WTC11 (cell line): ENCODE measurements at regions not wholly inside any gene's neighbourhood (a gene's known extent, or its start where the extent isn't known, plus 50 kb on each side); places are given as distances from the start of the nearest gene placed in this dataset.

Experiments
- ATAC-seq: fragments of 200-7000 bp; cut with Tn5 transposase; 2 replicates; pipeline ENCODE4 v1.10.0; 2021; ENCODE audit warnings: mild to moderate bottlenecking, moderate library complexity
- CTCF ChIA-PET: fragments of 300-600 bp; sonication (Branson Sonifier 250); formaldehyde crosslinking; loops from one replicate; lab custom pipeline; 2021; ENCODE audit warnings: antibody characterized with exemption; lab: Charles Lee
- POLR2A ChIA-PET: fragments of 350-600 bp; sonication (Branson Sonifier 250); formaldehyde crosslinking; loops from one replicate; lab custom pipeline; 2021; ENCODE audit warnings: antibody characterized with exemption; lab: Charles Lee
- DNase-seq: peaks from one replicate; pipeline ENCODE4 v3.0.0; 2021; ENCODE audit warnings: low spot score
- H3K27ac Mint-ChIP-seq: 2 replicates; pipeline ENCODE4 v1.8.0; 2021; ENCODE audit warnings: mixed read lengths
- H3K27me3 Mint-ChIP-seq: 2 replicates; pipeline ENCODE4 v1.8.0; 2021; ENCODE audit warnings: low read depth, mild to moderate bottlenecking, moderate library complexity, mixed read lengths
- H3K36me3 Mint-ChIP-seq: 2 replicates; pipeline ENCODE4 v1.8.0; 2021; ENCODE audit warnings: mixed read lengths
- H3K4me1 Mint-ChIP-seq: 2 replicates; pipeline ENCODE4 v1.8.0; 2022; ENCODE audit warnings: mixed read lengths
- H3K4me3 Mint-ChIP-seq: 2 replicates; pipeline ENCODE4 v1.8.0; 2021; ENCODE audit warnings: mild to moderate bottlenecking, moderate library complexity, mixed read lengths
- H3K9me3 Mint-ChIP-seq: 2 replicates; pipeline ENCODE4 v1.8.0; 2021; ENCODE audit warnings: mixed read lengths
- GTF2I ChIP-seq: fragments of 250-450 bp; sonication (Bioruptor Pico); conservative IDR thresholded peaks from 2 replicates; pipeline ENCODE4 v1.4.0; 2021; ENCODE audit warnings: mild to moderate bottlenecking
- JAZF1 ChIP-seq: fragments of 250-450 bp; sonication (Bioruptor Pico); IDR thresholded peaks from 2 replicates; pipeline ENCODE4 v1.9.0; 2021; ENCODE audit warnings: moderate library complexity, mild to moderate bottlenecking, inconsistent platforms
- MXD4 ChIP-seq: fragments of 250-450 bp; sonication (Bioruptor Pico); IDR thresholded peaks from 2 replicates; pipeline ENCODE4 v1.8.0; 2021; ENCODE audit warnings: mild to moderate bottlenecking, moderate library complexity, borderline replicate concordance
- TP53 ChIP-seq: sonication (generic); formaldehyde crosslinking; IDR thresholded peaks from 2 replicates; pipeline ENCODE4 v1.8.1; 2023; ENCODE audit warnings: mild to moderate bottlenecking, missing genetic modification reagents
- ZNF317 ChIP-seq: sonication (generic); formaldehyde crosslinking; IDR thresholded peaks from 2 replicates; pipeline ENCODE4 v1.8.1; 2023; ENCODE audit warnings: low read depth, mild to moderate bottlenecking, moderate library complexity, missing genetic modification reagents, borderline replicate concordance
- TF ChIP-seq, protein P1 (sequence below): fragments of 200-600 bp; IDR thresholded peaks from 2 replicates; pipeline ENCODE4 v1.8.0; 2022; ENCODE audit warnings: antibody characterized with exemption
- TF ChIP-seq, protein P2 (sequence below): fragments of 250-450 bp; sonication (Bioruptor Pico); conservative IDR thresholded peaks from 2 replicates; pipeline ENCODE4 v1.9.0; 2021; ENCODE audit warnings: mild to moderate bottlenecking
- TF ChIP-seq, protein P3 (sequence below): sonication (generic); formaldehyde crosslinking; IDR thresholded peaks from 2 replicates; pipeline ENCODE4 v1.8.1; 2022; ENCODE audit warnings: missing genetic modification reagents, borderline replicate concordance
- TF ChIP-seq, protein P4 (sequence below): sonication (generic); formaldehyde crosslinking; IDR thresholded peaks from 2 replicates; pipeline ENCODE4 v1.8.1; 2023; ENCODE audit warnings: mild to moderate bottlenecking, moderate library complexity, missing genetic modification reagents
- TF ChIP-seq, protein P5 (sequence below): sonication (generic); formaldehyde crosslinking; IDR thresholded peaks from 2 replicates; pipeline ENCODE4 v1.8.1; 2022; ENCODE audit warnings: mild to moderate bottlenecking, moderate library complexity, missing genetic modification reagents
- TF ChIP-seq, protein P6 (sequence below): sonication (generic); formaldehyde crosslinking; IDR thresholded peaks from 2 replicates; pipeline ENCODE4 v1.8.0; 2022; ENCODE audit warnings: missing genetic modification reagents
- TF ChIP-seq, protein P7 (sequence below): sonication (generic); formaldehyde crosslinking; IDR thresholded peaks from 2 replicates; pipeline ENCODE4 v1.8.1; 2023; ENCODE audit warnings: mild to moderate bottlenecking, missing genetic modification reagents, moderate library complexity

DNA sequence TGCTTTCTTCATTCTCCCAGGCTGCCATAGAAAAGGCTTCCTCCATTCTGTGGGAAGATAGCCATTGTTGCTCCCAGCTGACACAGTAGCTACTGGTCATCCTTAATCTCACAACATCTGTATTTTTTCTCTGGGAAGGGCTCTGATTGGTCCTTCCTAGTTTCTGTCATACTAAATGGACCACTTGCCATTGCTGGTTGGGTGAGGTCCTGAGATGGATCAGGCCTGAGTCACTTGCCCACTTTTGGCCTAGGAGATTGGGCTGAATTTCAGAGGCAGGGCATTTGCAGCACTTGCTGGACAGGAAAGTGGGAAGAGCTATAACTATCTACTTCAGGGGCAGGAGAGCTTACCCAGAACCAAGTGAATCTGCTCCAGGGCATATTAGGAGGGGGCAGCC, 106.5 kb upstream of the PROK2 start (continued):
- TF ChIP-seq MXD4 (CRISPR knock-in tag): no peak
- TF ChIP-seq, protein P1, sequence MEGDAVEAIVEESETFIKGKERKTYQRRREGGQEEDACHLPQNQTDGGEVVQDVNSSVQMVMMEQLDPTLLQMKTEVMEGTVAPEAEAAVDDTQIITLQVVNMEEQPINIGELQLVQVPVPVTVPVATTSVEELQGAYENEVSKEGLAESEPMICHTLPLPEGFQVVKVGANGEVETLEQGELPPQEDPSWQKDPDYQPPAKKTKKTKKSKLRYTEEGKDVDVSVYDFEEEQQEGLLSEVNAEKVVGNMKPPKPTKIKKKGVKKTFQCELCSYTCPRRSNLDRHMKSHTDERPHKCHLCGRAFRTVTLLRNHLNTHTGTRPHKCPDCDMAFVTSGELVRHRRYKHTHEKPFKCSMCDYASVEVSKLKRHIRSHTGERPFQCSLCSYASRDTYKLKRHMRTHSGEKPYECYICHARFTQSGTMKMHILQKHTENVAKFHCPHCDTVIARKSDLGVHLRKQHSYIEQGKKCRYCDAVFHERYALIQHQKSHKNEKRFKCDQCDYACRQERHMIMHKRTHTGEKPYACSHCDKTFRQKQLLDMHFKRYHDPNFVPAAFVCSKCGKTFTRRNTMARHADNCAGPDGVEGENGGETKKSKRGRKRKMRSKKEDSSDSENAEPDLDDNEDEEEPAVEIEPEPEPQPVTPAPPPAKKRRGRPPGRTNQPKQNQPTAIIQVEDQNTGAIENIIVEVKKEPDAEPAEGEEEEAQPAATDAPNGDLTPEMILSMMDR: no peak
- TF ChIP-seq, protein P2, sequence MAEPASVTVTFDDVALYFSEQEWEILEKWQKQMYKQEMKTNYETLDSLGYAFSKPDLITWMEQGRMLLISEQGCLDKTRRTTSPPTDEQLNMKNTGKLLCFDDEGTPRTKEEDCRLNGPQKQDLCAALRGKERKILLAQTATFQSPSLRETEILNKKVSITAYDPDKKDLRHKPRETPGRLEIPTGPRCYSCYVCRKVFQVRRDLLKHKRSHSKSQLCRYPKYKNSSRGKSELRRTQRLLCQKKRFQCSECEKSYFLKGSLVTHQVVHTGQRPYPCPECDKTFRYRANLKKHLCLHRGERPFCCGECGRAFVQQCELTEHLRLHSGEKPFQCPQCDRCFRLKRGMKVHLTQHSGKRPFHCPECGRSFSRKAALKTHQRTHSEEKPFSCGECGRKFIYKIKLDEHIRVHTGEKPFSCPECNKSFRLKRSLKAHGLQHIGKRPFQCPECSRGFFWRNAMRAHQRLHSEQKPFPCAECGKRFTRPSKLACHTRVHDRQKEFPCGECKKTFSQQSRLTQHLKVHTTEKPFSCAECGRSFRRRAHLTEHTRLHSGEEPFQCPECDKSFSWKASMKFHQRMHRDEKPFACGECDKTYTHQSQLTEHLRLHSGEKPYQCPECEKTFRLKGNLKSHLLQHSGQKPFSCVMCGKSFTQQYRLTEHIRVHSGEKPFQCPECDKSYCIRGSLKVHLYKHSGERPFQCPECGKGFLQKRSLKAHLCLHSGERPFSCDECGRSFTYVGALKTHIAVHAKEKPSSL: no peak
- TF ChIP-seq, protein P3, sequence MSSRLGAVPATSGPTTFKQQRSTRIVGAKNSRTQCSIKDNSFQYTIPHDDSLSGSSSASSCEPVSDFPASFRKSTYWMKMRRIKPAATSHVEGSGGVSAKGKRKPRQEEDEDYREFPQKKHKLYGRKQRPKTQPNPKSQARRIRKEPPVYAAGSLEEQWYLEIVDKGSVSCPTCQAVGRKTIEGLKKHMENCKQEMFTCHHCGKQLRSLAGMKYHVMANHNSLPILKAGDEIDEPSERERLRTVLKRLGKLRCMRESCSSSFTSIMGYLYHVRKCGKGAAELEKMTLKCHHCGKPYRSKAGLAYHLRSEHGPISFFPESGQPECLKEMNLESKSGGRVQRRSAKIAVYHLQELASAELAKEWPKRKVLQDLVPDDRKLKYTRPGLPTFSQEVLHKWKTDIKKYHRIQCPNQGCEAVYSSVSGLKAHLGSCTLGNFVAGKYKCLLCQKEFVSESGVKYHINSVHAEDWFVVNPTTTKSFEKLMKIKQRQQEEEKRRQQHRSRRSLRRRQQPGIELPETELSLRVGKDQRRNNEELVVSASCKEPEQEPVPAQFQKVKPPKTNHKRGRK (CRISPR knock-in tag): no peak
- TF ChIP-seq, protein P4, sequence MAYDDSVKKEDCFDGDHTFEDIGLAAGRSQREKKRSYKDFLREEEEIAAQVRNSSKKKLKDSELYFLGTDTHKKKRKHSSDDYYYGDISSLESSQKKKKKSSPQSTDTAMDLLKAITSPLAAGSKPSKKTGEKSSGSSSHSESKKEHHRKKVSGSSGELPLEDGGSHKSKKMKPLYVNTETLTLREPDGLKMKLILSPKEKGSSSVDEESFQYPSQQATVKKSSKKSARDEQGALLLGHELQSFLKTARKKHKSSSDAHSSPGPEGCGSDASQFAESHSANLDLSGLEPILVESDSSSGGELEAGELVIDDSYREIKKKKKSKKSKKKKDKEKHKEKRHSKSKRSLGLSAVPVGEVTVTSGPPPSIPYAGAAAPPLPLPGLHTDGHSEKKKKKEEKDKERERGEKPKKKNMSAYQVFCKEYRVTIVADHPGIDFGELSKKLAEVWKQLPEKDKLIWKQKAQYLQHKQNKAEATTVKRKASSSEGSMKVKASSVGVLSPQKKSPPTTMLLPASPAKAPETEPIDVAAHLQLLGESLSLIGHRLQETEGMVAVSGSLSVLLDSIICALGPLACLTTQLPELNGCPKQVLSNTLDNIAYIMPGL (CRISPR knock-in tag): no peak
- TF ChIP-seq TP53 (CRISPR knock-in tag): no peak
- TF ChIP-seq, protein P5, sequence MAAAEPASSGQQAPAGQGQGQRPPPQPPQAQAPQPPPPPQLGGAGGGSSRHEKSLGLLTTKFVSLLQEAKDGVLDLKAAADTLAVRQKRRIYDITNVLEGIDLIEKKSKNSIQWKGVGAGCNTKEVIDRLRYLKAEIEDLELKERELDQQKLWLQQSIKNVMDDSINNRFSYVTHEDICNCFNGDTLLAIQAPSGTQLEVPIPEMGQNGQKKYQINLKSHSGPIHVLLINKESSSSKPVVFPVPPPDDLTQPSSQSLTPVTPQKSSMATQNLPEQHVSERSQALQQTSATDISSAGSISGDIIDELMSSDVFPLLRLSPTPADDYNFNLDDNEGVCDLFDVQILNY (CRISPR knock-in tag): no peak
- TF ChIP-seq, protein P6, sequence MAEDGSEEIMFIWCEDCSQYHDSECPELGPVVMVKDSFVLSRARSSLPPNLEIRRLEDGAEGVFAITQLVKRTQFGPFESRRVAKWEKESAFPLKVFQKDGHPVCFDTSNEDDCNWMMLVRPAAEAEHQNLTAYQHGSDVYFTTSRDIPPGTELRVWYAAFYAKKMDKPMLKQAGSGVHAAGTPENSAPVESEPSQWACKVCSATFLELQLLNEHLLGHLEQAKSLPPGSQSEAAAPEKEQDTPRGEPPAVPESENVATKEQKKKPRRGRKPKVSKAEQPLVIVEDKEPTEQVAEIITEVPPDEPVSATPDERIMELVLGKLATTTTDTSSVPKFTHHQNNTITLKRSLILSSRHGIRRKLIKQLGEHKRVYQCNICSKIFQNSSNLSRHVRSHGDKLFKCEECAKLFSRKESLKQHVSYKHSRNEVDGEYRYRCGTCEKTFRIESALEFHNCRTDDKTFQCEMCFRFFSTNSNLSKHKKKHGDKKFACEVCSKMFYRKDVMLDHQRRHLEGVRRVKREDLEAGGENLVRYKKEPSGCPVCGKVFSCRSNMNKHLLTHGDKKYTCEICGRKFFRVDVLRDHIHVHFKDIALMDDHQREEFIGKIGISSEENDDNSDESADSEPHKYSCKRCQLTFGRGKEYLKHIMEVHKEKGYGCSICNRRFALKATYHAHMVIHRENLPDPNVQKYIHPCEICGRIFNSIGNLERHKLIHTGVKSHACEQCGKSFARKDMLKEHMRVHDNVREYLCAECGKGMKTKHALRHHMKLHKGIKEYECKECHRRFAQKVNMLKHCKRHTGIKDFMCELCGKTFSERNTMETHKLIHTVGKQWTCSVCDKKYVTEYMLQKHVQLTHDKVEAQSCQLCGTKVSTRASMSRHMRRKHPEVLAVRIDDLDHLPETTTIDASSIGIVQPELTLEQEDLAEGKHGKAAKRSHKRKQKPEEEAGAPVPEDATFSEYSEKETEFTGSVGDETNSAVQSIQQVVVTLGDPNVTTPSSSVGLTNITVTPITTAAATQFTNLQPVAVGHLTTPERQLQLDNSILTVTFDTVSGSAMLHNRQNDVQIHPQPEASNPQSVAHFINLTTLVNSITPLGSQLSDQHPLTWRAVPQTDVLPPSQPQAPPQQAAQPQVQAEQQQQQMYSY (CRISPR knock-in tag): no peak

DNA sequence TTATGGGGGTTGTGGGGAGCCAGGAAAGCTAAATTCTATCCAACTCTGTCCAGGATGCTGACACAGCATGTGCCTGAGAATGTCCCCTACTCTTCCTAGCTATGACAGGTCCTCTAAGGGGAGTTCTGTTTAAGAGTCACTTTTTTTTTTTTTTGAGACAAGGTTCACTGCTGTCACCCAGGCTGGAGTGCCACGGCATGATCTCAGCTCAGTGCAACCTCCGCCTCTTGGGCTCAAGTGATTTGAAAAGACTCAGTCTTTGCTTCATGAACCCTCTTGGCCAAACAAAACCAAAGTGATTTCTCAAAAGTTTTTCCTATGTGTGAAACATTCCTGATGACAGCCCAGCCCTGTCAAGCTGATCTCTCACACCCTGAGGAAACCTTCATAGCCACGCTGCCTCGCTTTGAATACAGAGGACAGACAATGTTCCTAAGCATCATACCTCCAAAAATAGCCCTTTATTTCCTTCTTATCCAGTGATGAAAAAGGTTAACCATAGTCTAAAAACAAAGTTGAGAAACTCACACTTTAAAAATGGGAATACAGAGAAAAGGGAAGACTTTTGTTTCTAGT, 105.5 kb upstream of the PROK2 start:
- H3K4me3 Mint-ChIP-seq: no peak overlapping the region
- ChIA-PET CTCF (interaction anchor here (0.7 to 4.1 kb wide), 4 partner anchors 11 to 66 kb away, joined by 3 to 22 read pairs (median 5); no protein-coding TSS in a partner anchor), POLR2A (no interaction called here)
- TF ChIP-seq ZNF317 (no peak), JAZF1 (no peak), TP53 (CRISPR knock-in tag) (no peak), GTF2I (CRISPR knock-in tag) (no peak)
- TF ChIP-seq, protein P7, sequence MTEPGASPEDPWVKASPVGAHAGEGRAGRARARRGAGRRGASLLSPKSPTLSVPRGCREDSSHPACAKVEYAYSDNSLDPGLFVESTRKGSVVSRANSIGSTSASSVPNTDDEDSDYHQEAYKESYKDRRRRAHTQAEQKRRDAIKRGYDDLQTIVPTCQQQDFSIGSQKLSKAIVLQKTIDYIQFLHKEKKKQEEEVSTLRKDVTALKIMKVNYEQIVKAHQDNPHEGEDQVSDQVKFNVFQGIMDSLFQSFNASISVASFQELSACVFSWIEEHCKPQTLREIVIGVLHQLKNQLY: no peak
- H3K27me3 Mint-ChIP-seq: no peaks in the 10 kb centered on the region
- H3K4me1 Mint-ChIP-seq: peaks cover 26% of the 10 kb centered on the region
- no peaks in the 10 kb centered on the region for H3K36me3 Mint-ChIP-seq
- DNase-seq: no peak
- no peak overlapping the region for H3K27ac Mint-ChIP-seq
- ATAC-seq: no peak
- H3K9me3 Mint-ChIP-seq: peaks cover 7% of the 10 kb centered on the region; the same call in 1 of the 2 replicates
